ENCODE measurements at regions not wholly inside any gene's neighbourhood (a gene's known extent, or its start where the extent isn't known, plus 50 kb on each side); places are given as distances from the start of the nearest gene placed in this dataset.

- no peak for DNase-seq (ENCODE audit: low read depth, low spot score)
These were observed 165.0 kb downstream of the TM9SF2 start for GRCh38 chr13:99666146-99666805.

GRCh38 chr13:99665711-99666110, 164.4 kb downstream of the TM9SF2 start:
- no peak for DNase-seq (ENCODE audit: low read depth, low spot score)

- DNase-seq (ENCODE audit: low read depth, low spot score), result no peak
These were observed 162.6 kb downstream of the TM9SF2 start for GRCh38 chr13:99663908-99664307.

- DNase-seq (ENCODE audit: low read depth, low spot score), result no peak
These were observed 162.0 kb downstream of the TM9SF2 start for GRCh38 chr13:99663185-99663825.

- no peak for DNase-seq (ENCODE audit: low read depth, low spot score)
These were observed 161.4 kb downstream of the TM9SF2 start for GRCh38 chr13:99662678-99663077.

- no peak for DNase-seq (ENCODE audit: low read depth, low spot score)
These were observed 160.5 kb downstream of the TM9SF2 start for GRCh38 chr13:99661791-99662190.

GRCh38 chr13:99659866-99660554, 158.7 kb downstream of the TM9SF2 start:
- no peak for DNase-seq (ENCODE audit: low read depth, low spot score)

- no peak for DNase-seq (ENCODE audit: low read depth, low spot score)
These were observed 158.0 kb downstream of the TM9SF2 start for GRCh38 chr13:99659226-99659625.

GRCh38 chr13:99658261-99658991, 157.2 kb downstream of the TM9SF2 start:
- no peak for DNase-seq (ENCODE audit: low read depth, low spot score)

- peak; percentile 27 for DNase-seq (ENCODE audit: low read depth, low spot score)
These were observed 156.6 kb downstream of the TM9SF2 start for GRCh38 chr13:99657848-99658260.

- DNase-seq (ENCODE audit: low read depth, low spot score), result peak; percentile 79
These were observed 155.6 kb downstream of the TM9SF2 start for GRCh38 chr13:99656844-99657381.

GRCh38 chr13:99656092-99656745, 154.9 kb downstream of the TM9SF2 start:
- peak; percentile 48 for DNase-seq (ENCODE audit: low read depth, low spot score)

- DNase-seq (ENCODE audit: low read depth, low spot score), result no peak
These were observed 154.2 kb downstream of the TM9SF2 start for GRCh38 chr13:99655351-99656091.

- DNase-seq (ENCODE audit: low read depth, low spot score), result no peak
These were observed 152.8 kb downstream of the TM9SF2 start for GRCh38 chr13:99654076-99654475.

GRCh38 chr13:99653526-99653925, 152.3 kb downstream of the TM9SF2 start:
- no peak for DNase-seq (ENCODE audit: low read depth, low spot score)

GRCh38 chr13:99652901-99653300, 151.6 kb downstream of the TM9SF2 start:
- no peak for DNase-seq (ENCODE audit: low read depth, low spot score)

- no peak for DNase-seq (ENCODE audit: low read depth, low spot score)
These were observed 150.9 kb downstream of the TM9SF2 start for GRCh38 chr13:99652141-99652540.

- no peak for DNase-seq (ENCODE audit: low read depth, low spot score)
These were observed 149.7 kb downstream of the TM9SF2 start for GRCh38 chr13:99651016-99651415.

GRCh38 chr13:99650410-99650809, 149.1 kb downstream of the TM9SF2 start:
- no peak for DNase-seq (ENCODE audit: low read depth, low spot score)

GRCh38 chr13:99648927-99649326, 147.7 kb downstream of the TM9SF2 start:
- no peak for DNase-seq (ENCODE audit: low read depth, low spot score)
